GM12891 (cell line): ENCODE measurements at regions not wholly inside any gene's neighbourhood (a gene's known extent, or its start where the extent isn't known, plus 50 kb on each side); places are given as distances from the start of the nearest gene placed in this dataset.

Source experiments
- PAX5 ChIP-seq: IDR thresholded peaks from 2 replicates; pipeline ENCODE4 v1.6.1; 2011; ENCODE audit warnings: low read length, moderate library complexity, mild to moderate bottlenecking; ENCODE audit not compliant: insufficient read depth, severe bottlenecking
- POLR2A ChIP-seq: IDR thresholded peaks from 2 replicates; pipeline ENCODE4 v1.6.1; 2011; ENCODE audit warnings: low read depth, low read length, control low read depth
- POLR2AphosphoS5 ChIP-seq: IDR thresholded peaks from 2 replicates; pipeline ENCODE4 v1.6.1; 2011; ENCODE audit warnings: low read depth, low read length, control low read depth
- POU2F2 ChIP-seq: IDR thresholded peaks from 2 replicates; pipeline ENCODE4 v1.6.1; 2011; ENCODE audit warnings: low read depth, mild to moderate bottlenecking, control low read depth, low read length, moderate library complexity
- SPI1 ChIP-seq: IDR thresholded peaks from 2 replicates; pipeline ENCODE4 v1.6.1; 2011; ENCODE audit warnings: low read depth, low read length, control low read depth
- TAF1 ChIP-seq: IDR thresholded peaks from 2 replicates; pipeline ENCODE4 v1.6.1; 2011; ENCODE audit warnings: low read depth, low read length, control low read depth

DNA sequence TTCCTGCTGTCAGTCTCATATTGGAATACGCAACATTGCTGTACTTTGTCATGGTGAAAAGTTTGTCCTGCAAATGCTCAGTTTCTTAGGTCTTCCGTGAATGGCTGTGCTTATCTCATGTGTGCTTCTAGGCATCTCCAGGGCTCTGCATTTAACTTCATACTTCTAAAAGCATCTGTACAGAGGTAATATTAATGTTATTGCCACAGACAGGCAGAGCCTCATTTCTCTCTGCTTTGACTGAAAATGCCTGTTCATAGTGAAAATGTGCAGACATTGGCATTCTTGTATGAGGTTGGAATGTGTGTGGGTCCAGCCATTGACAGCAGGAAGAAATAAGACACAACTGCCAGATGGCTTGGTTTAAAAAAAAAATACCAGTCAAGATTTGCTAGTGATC, 140.1 kb upstream of the TTC29 start:
- TF ChIP-seq POLR2A (no peak), POLR2AphosphoS5 (no peak), TAF1 (no peak), SPI1 (no peak), PAX5 (no peak), POU2F2 (no peak)
